ENCODE measurements at regions not wholly inside any gene's neighbourhood (a gene's known extent, or its start where the extent isn't known, plus 50 kb on each side); places are given as distances from the start of the nearest gene placed in this dataset.

GRCh38 chrX:16465081-16465876 lies 184.7 kb upstream of the S100G start:
- DNase-seq (ENCODE audit: low spot score), result no peak
- peaks cover 12% of the 10 kb centered on the region for H3K4me1 Mint-ChIP-seq (ENCODE audit: unreplicated experiment)
- H3K36me3 Mint-ChIP-seq (ENCODE audit: low read depth, unreplicated experiment), result no peaks in the 10 kb centered on the region
- no peaks in the 10 kb centered on the region for H3K9me3 Mint-ChIP-seq (ENCODE audit: unreplicated experiment)
- no peak overlapping the region for H3K27ac Mint-ChIP-seq (ENCODE audit: unreplicated experiment)
- no peaks in the 10 kb centered on the region for H3K27me3 Mint-ChIP-seq (ENCODE audit: unreplicated experiment)
- no peak overlapping the region for H3K4me3 Mint-ChIP-seq (ENCODE audit: unreplicated experiment)
- TF ChIP-seq CTCF (IDR thresholded peaks at IDR 0.05; ENCODE audit: unreplicated experiment), result no peak

GRCh38 chrX:16466640-16467432 lies 183.1 kb upstream of the S100G start:
- peaks cover 12% of the 10 kb centered on the region for H3K4me1 Mint-ChIP-seq (ENCODE audit: unreplicated experiment)
- no peaks in the 10 kb centered on the region for H3K27me3 Mint-ChIP-seq (ENCODE audit: unreplicated experiment)
- H3K27ac Mint-ChIP-seq (ENCODE audit: unreplicated experiment), result no peak overlapping the region
- H3K4me3 Mint-ChIP-seq (ENCODE audit: unreplicated experiment), result no peak overlapping the region
- no peak for DNase-seq (ENCODE audit: low spot score)
- H3K9me3 Mint-ChIP-seq (ENCODE audit: unreplicated experiment), result no peaks in the 10 kb centered on the region
- H3K36me3 Mint-ChIP-seq (ENCODE audit: low read depth, unreplicated experiment), result no peaks in the 10 kb centered on the region
- TF ChIP-seq CTCF (IDR thresholded peaks at IDR 0.05; ENCODE audit: unreplicated experiment), result no peak

- Mint-ChIP-seq H3K4me1 (ENCODE audit: unreplicated experiment) (peaks cover 3% of the 10 kb centered on the region), H3K9me3 (ENCODE audit: unreplicated experiment) (no peaks in the 10 kb centered on the region), H3K27ac (ENCODE audit: unreplicated experiment) (no peak overlapping the region), H3K27me3 (ENCODE audit: unreplicated experiment) (peaks cover 1% of the 10 kb centered on the region), H3K4me3 (ENCODE audit: unreplicated experiment) (no peak overlapping the region), H3K36me3 (ENCODE audit: low read depth, unreplicated experiment) (no peaks in the 10 kb centered on the region)
- no peak for DNase-seq (ENCODE audit: low spot score)
- no peak for TF ChIP-seq CTCF (IDR thresholded peaks at IDR 0.05; ENCODE audit: unreplicated experiment)
Measured at GRCh38 chrX:16469870-16470269, 180.1 kb upstream of the S100G start.

GRCh38 chrX:16472345-16472744 lies 177.6 kb upstream of the S100G start:
- H3K27ac Mint-ChIP-seq (ENCODE audit: unreplicated experiment), result no peak overlapping the region
- no peaks in the 10 kb centered on the region for H3K9me3 Mint-ChIP-seq (ENCODE audit: unreplicated experiment)
- DNase-seq (ENCODE audit: low spot score), result no peak
- peaks cover 3% of the 10 kb centered on the region for H3K4me1 Mint-ChIP-seq (ENCODE audit: unreplicated experiment)
- H3K36me3 Mint-ChIP-seq (ENCODE audit: low read depth, unreplicated experiment), result no peaks in the 10 kb centered on the region
- TF ChIP-seq CTCF (IDR thresholded peaks at IDR 0.05; ENCODE audit: unreplicated experiment), result no peak
- H3K4me3 Mint-ChIP-seq (ENCODE audit: unreplicated experiment), result no peak overlapping the region
- H3K27me3 Mint-ChIP-seq (ENCODE audit: unreplicated experiment), result peaks cover 1% of the 10 kb centered on the region

GRCh38 chrX:16474511-16474910 lies 175.4 kb upstream of the S100G start:
- peaks cover 3% of the 10 kb centered on the region for H3K4me1 Mint-ChIP-seq (ENCODE audit: unreplicated experiment)
- H3K27me3 Mint-ChIP-seq (ENCODE audit: unreplicated experiment), result peaks cover 1% of the 10 kb centered on the region
- no peak overlapping the region for H3K27ac Mint-ChIP-seq (ENCODE audit: unreplicated experiment)
- no peak for DNase-seq (ENCODE audit: low spot score)
- H3K4me3 Mint-ChIP-seq (ENCODE audit: unreplicated experiment), result no peak overlapping the region
- TF ChIP-seq CTCF (IDR thresholded peaks at IDR 0.05; ENCODE audit: unreplicated experiment), result no peak
- no peaks in the 10 kb centered on the region for H3K36me3 Mint-ChIP-seq (ENCODE audit: low read depth, unreplicated experiment)
- H3K9me3 Mint-ChIP-seq (ENCODE audit: unreplicated experiment), result no peaks in the 10 kb centered on the region

All from endothelial cell (in vitro differentiated cells).